ACC112 (cell line): ENCODE measurements at regions not wholly inside any gene's neighbourhood (a gene's known extent, or its start where the extent isn't known, plus 50 kb on each side); places are given as distances from the start of the nearest gene placed in this dataset.

Source experiments
- H2AFZ ChIP-seq: fragments of 200-600 bp; sonication (generic); one replicate; pipeline ENCODE4 v1.6.0; 2017; ENCODE audit warnings: antibody characterized with exemption, low read length; ENCODE audit not compliant: unreplicated experiment
- H3K27ac ChIP-seq: fragments of 200-600 bp; sonication (generic); 2 replicates; pipeline ENCODE4 v1.5.1; 2014; ENCODE audit warnings: low read depth, mild to moderate bottlenecking, antibody characterized with exemption, low read length, moderate library complexity
- H3K27me3 ChIP-seq: fragments of 200-600 bp; sonication (generic); 2 replicates; pipeline ENCODE4 v1.6.1; 2014; ENCODE audit warnings: mild to moderate bottlenecking, antibody characterized with exemption, low read length, moderate library complexity, mixed read lengths; ENCODE audit not compliant: insufficient read depth
- H3K36me3 ChIP-seq: fragments of 200-600 bp; sonication (generic); 2 replicates; pipeline ENCODE4 v1.6.1; 2016; ENCODE audit warnings: mild to moderate bottlenecking, antibody characterized with exemption, low read length, moderate library complexity, mixed read lengths; ENCODE audit not compliant: insufficient read depth
- H3K4me1 ChIP-seq: fragments of 200-600 bp; sonication (generic); one replicate; pipeline ENCODE4 v1.6.1; 2016; ENCODE audit warnings: low read length, mixed read lengths; ENCODE audit not compliant: insufficient read depth, unreplicated experiment, control insufficient read depth
- H3K4me3 ChIP-seq: fragments of 200-600 bp; sonication (generic); 2 replicates; pipeline ENCODE4 v1.5.1; 2014; ENCODE audit warnings: mild to moderate bottlenecking, low read depth, low read length
- H3K79me2 ChIP-seq: fragments of 200-600 bp; sonication (generic); one replicate; pipeline ENCODE4 v1.6.0; 2016; ENCODE audit warnings: low read length; ENCODE audit not compliant: control insufficient read depth, unreplicated experiment, insufficient read depth

- Histone ChIP-seq H3K27me3 (no peaks in the 10 kb centered on the region), H3K36me3 (no peaks in the 10 kb centered on the region), H3K4me3 (no peak overlapping the region), H3K4me1 (peaks cover 30% of the 10 kb centered on the region), H3K27ac (peak overlapping the region; percentile 99), H3K79me2 (no peaks in the 10 kb centered on the region), H2AFZ (peak overlapping the region; percentile 14)
Observed at GRCh38 chr2:12168791-12169388, 422.5 kb downstream of the LPIN1 start.

GRCh38 chr2:12169721-12170120, 423.3 kb downstream of the LPIN1 start:
- peak overlapping the region; percentile 99 for H3K27ac ChIP-seq

GRCh38 chr2:12170121-12170520, 423.7 kb downstream of the LPIN1 start:
- Histone ChIP-seq H3K27me3 (no peaks in the 10 kb centered on the region), H3K27ac (peak overlapping the region; percentile 99), H2AFZ (no peak overlapping the region), H3K36me3 (no peaks in the 10 kb centered on the region), H3K4me3 (no peak overlapping the region), H3K79me2 (no peaks in the 10 kb centered on the region), H3K4me1 (peaks cover 29% of the 10 kb centered on the region)

More at GRCh38 chr2:12169721-12170120, 423.3 kb downstream of the LPIN1 start:
- H3K79me2 ChIP-seq, result no peaks in the 10 kb centered on the region
- no peaks in the 10 kb centered on the region for H3K27me3 ChIP-seq
- no peaks in the 10 kb centered on the region for H3K36me3 ChIP-seq
- H2AFZ ChIP-seq, result no peak overlapping the region
- peak overlapping the region; percentile 38; the same call in 1 of the 2 replicates for H3K4me3 ChIP-seq
- peaks cover 29% of the 10 kb centered on the region for H3K4me1 ChIP-seq

GRCh38 chr2:12173271-12173942, 427.0 kb downstream of the LPIN1 start:
- H3K27me3 ChIP-seq, result no peaks in the 10 kb centered on the region
- peaks cover 48% of the 10 kb centered on the region for H3K4me1 ChIP-seq

GRCh38 chr2:12173943-12174340, 427.5 kb downstream of the LPIN1 start:
- H3K4me3 ChIP-seq, result no peak overlapping the region
- H3K79me2 ChIP-seq, result no peaks in the 10 kb centered on the region
- H3K27me3 ChIP-seq, result no peaks in the 10 kb centered on the region
- no peaks in the 10 kb centered on the region for H3K36me3 ChIP-seq
- no peak overlapping the region for H2AFZ ChIP-seq
- peaks cover 43% of the 10 kb centered on the region for H3K4me1 ChIP-seq
- H3K27ac ChIP-seq, result no peak overlapping the region

More at GRCh38 chr2:12173271-12173942, 427.0 kb downstream of the LPIN1 start:
- Histone ChIP-seq H3K4me3 (no peak overlapping the region), H3K79me2 (no peaks in the 10 kb centered on the region), H2AFZ (no peak overlapping the region), H3K36me3 (no peaks in the 10 kb centered on the region), H3K27ac (no peak overlapping the region)

GRCh38 chr2:12175323-12175722, 428.9 kb downstream of the LPIN1 start:
- H3K4me3 ChIP-seq, result no peak overlapping the region
- no peaks in the 10 kb centered on the region for H3K36me3 ChIP-seq
- H3K27ac ChIP-seq, result no peak overlapping the region
- H3K4me1 ChIP-seq, result peaks cover 29% of the 10 kb centered on the region
- no peaks in the 10 kb centered on the region for H3K79me2 ChIP-seq
- no peaks in the 10 kb centered on the region for H3K27me3 ChIP-seq
- no peak overlapping the region for H2AFZ ChIP-seq

GRCh38 chr2:12176623-12177454, 430.4 kb downstream of the LPIN1 start:
- peak overlapping the region; percentile 39 for H3K27ac ChIP-seq
- peaks cover 26% of the 10 kb centered on the region for H3K4me1 ChIP-seq
- no peaks in the 10 kb centered on the region for H3K27me3 ChIP-seq
- no peaks in the 10 kb centered on the region for H3K36me3 ChIP-seq
- H3K4me3 ChIP-seq, result no peak overlapping the region
- no peaks in the 10 kb centered on the region for H3K79me2 ChIP-seq
- H2AFZ ChIP-seq, result no peak overlapping the region

- no peak overlapping the region for H2AFZ ChIP-seq
- H3K27ac ChIP-seq, result peak overlapping the region; percentile 9
- no peaks in the 10 kb centered on the region for H3K79me2 ChIP-seq
- no peak overlapping the region for H3K4me3 ChIP-seq
- H3K27me3 ChIP-seq, result no peaks in the 10 kb centered on the region
- no peaks in the 10 kb centered on the region for H3K36me3 ChIP-seq
- peaks cover 26% of the 10 kb centered on the region for H3K4me1 ChIP-seq
Observed at GRCh38 chr2:12177455-12178288, 431.2 kb downstream of the LPIN1 start.

GRCh38 chr2:12178289-12179080, 432.1 kb downstream of the LPIN1 start:
- no peak overlapping the region for H3K4me3 ChIP-seq
- no peaks in the 10 kb centered on the region for H3K36me3 ChIP-seq
- no peaks in the 10 kb centered on the region for H3K27me3 ChIP-seq
- H2AFZ ChIP-seq, result no peak overlapping the region
- peaks cover 26% of the 10 kb centered on the region for H3K4me1 ChIP-seq
- H3K79me2 ChIP-seq, result no peaks in the 10 kb centered on the region
- no peak overlapping the region for H3K27ac ChIP-seq
